Ascending aorta (tissue), 2 donors: ENCODE measurements at regions not wholly inside any gene's neighbourhood (a gene's known extent, or its start where the extent isn't known, plus 50 kb on each side); places are given as distances from the start of the nearest gene placed in this dataset.
"Not testable (repeated sequence)": the region's sequence is repeated elsewhere in the genome, so short reads cannot be mapped to it uniquely, and the experiment has no call there.

ENCODE experiments used
- DNase-seq, 2 donors: peaks; one replicate each; pipeline ENCODE4 v3.0.0-alpha.2; 2019; ENCODE audit warnings: low spot score in 2 of 2
- H3K27ac ChIP-seq, 2 donors: fragments of 200-600 bp; sonication (generic); one replicate each; pipeline ENCODE4 v1.5.1; 2016 to 2017; ENCODE audit warnings: mild to moderate bottlenecking in 1 of 2
- H3K27me3 ChIP-seq: fragments of 200-600 bp; sonication (generic); one replicate; pipeline ENCODE4 v1.5.1; 2017
- H3K36me3 ChIP-seq, 2 donors: fragments of 200-600 bp; sonication (generic); one replicate each; pipeline ENCODE4 v1.5.1; 2016
- H3K4me1 ChIP-seq, 2 donors: fragments of 200-600 bp; sonication (generic); one replicate each; pipeline ENCODE4 v1.5.1; 2016 to 2017; ENCODE audit warnings: mild to moderate bottlenecking in 1 of 2
- H3K4me3 ChIP-seq, 2 donors: fragments of 200-600 bp; sonication (generic); one replicate each; pipeline ENCODE4 v1.5.1; 2016 to 2017; ENCODE audit warnings: mild to moderate bottlenecking in 1 of 2
- H3K9me3 ChIP-seq, 2 donors: fragments of 200-600 bp; sonication (generic); one replicate each; pipeline ENCODE4 v1.5.1; 2016
- intact Hi-C: fragments of 100-400 bp; cut with DNase I; formaldehyde crosslinking; loops from one replicate; pipeline ENCODE4 v1.15.1; 2023
- TF ChIP-seq, protein P1 (sequence below), 3 experiments: fragments of 200-600 bp in 2 of 3; fragments of 450-650 bp in 1 of 3; sonication (generic) in 2 of 3; IDR thresholded peaks; one replicate each; pipeline ENCODE4 v1.5.1; 2016 to 2019; ENCODE audit warnings: antibody characterized with exemption in 3 of 3, mild to moderate bottlenecking in 1 of 3, moderate library complexity in 1 of 3

DNA sequence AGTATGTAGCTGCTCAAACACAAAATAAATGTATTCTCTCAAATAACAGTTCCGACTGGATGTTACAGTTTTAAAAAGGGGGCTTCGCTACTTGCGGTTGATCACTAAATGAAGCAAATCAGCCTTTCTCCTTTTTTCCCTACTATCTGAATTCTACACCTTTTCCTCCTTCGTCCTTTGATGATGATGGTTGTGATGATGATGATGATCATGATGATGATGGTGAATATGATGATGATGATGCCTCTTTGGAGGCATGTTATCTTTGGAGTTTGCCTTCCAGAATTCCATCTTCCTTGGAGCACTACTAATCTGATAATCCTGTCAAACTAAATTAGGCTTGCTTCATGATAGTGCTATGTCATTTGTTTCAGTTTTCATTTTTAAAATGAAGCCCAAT, 1073.3 kb downstream of the SOCS6 start:
- intact Hi-C loops = no loop called here

DNA sequence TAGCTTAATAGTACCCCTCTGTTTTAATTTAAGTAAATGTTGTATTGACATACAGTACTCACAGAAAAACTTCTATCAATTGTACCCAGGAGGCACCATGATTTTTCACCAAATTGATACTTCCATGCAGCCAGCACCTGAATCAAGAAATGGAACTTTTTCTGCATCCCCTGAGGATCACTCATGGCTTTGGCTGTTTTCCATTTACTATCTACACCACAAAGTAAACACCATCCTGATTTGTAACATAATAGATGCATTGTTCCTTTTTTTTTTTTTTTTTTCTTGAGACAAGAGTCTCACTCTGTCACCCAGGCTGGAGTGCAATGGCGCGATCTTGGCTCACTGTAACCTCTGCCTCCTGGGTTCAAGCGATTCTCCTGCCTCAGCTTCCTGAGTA, 1066.8 kb downstream of the SOCS6 start:
- H3K9me3 ChIP-seq, H3K36me3 ChIP-seq, H3K27ac ChIP-seq, intact Hi-C loops, H3K4me3 ChIP-seq, H3K27me3 ChIP-seq, DNase-seq, H3K4me1 ChIP-seq: not testable (repeated sequence)

More for the DNA sequence above, 1073.3 kb downstream of the SOCS6 start:
- Histone ChIP-seq H3K36me3 (no peaks in the 10 kb centered on the region), H3K27ac (no peak overlapping the region), H3K4me1 (no peaks in the 10 kb centered on the region), H3K4me3 (no peak overlapping the region), H3K9me3 (peaks cover 4 to 11% of the 10 kb centered on the region in 2 donors), H3K27me3 (no peaks in the 10 kb centered on the region)
- no peak for DNase-seq
- TF ChIP-seq, protein P1, sequence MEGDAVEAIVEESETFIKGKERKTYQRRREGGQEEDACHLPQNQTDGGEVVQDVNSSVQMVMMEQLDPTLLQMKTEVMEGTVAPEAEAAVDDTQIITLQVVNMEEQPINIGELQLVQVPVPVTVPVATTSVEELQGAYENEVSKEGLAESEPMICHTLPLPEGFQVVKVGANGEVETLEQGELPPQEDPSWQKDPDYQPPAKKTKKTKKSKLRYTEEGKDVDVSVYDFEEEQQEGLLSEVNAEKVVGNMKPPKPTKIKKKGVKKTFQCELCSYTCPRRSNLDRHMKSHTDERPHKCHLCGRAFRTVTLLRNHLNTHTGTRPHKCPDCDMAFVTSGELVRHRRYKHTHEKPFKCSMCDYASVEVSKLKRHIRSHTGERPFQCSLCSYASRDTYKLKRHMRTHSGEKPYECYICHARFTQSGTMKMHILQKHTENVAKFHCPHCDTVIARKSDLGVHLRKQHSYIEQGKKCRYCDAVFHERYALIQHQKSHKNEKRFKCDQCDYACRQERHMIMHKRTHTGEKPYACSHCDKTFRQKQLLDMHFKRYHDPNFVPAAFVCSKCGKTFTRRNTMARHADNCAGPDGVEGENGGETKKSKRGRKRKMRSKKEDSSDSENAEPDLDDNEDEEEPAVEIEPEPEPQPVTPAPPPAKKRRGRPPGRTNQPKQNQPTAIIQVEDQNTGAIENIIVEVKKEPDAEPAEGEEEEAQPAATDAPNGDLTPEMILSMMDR (IDR thresholded peaks at IDR 0.05) = no peak

DNA sequence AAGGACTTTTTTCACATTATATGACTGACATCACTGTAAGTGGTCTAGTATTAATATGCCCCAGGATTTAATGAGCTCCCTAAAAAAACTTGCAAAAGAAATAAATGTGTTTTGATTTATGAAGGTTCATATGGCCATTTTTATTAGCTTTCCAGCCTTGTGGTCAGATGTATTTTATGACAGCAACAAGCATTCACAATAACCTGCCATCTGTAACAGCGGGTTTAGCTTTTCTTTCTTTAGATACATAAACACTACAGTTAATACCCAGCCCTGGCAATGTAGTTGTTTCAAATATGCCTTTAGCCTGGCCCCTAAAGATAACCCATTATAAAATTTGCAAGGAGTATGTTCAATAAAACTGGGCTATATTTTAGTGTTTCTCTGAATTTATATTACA, 1063.8 kb downstream of the SOCS6 start:
- Histone ChIP-seq H3K4me1 (no peaks in the 10 kb centered on the region), H3K4me3 (no peak overlapping the region), H3K9me3 (no peaks in the 10 kb centered on the region), H3K27me3 (no peaks in the 10 kb centered on the region), H3K27ac (no peak overlapping the region), H3K36me3 (no peaks in the 10 kb centered on the region)
- intact Hi-C loops = no loop called here
- no peak for DNase-seq
- TF ChIP-seq, protein P1 (IDR thresholded peaks at IDR 0.05) = no peak

DNA sequence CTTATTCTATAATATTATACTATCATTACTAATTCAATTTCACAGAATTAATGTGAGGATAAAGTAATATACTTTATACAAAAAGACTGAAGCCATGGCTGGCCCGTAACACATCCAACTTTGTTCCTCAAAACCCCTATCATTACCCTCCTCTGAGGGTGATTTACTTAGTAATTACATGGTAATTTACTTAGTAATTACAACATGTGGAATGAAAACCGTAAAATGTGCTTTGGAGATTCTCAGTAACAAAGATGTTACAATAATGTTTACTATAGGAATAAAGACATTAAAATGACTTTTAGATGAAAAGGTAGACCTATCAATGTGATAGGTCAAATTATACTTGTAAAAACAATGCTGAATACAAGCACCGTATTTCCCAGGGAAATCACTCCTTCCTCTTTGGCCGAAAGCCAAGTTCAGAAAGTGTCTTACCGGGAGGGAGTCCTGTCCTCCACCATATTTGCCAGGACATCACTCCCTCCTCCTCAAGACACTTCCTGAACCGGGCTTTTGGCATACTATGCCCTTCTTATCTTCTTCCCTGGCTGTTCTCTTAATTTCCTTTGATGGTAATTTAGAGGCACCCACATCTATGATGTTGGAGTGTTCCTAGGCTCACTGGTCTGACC, 1047.8 kb downstream of the SOCS6 start:
- TF ChIP-seq, protein P1 (IDR thresholded peaks at IDR 0.05) = no peak
- no peak overlapping the region for H3K27ac ChIP-seq
- no peaks in the 10 kb centered on the region for H3K36me3 ChIP-seq
- DNase-seq = no peak
- intact Hi-C loops = no loop called here
- H3K4me3 ChIP-seq = no peak overlapping the region
- no peaks in the 10 kb centered on the region for H3K9me3 ChIP-seq
- H3K4me1 ChIP-seq = no peaks in the 10 kb centered on the region
- no peaks in the 10 kb centered on the region for H3K27me3 ChIP-seq

DNA sequence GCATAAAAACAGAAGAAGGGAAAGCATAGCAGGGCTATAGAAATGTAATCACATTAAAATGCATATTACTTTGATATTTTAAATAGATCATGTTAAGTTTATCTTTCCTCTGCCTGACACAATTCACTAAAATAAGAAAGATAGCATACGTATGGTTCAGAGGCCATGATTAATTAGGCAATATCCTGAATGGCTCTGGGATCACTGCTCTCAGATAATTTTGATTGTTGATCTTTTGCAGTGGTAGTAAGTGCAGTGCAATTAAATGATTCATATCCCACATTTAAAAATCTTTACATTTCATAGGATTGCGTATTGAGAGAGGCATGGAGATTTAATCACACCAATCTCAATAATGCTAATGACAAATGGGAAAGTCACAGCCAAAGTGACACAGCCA, 1040.7 kb downstream of the SOCS6 start:
- TF ChIP-seq, protein P1 (IDR thresholded peaks at IDR 0.05) = no peak
- Histone ChIP-seq H3K27me3 (no peaks in the 10 kb centered on the region), H3K27ac (no peak overlapping the region), H3K4me3 (no peak overlapping the region), H3K36me3 (no peaks in the 10 kb centered on the region), H3K9me3 (no peaks in the 10 kb centered on the region), H3K4me1 (no peaks in the 10 kb centered on the region)
- no peak for DNase-seq
- intact Hi-C loops = no loop called here

DNA sequence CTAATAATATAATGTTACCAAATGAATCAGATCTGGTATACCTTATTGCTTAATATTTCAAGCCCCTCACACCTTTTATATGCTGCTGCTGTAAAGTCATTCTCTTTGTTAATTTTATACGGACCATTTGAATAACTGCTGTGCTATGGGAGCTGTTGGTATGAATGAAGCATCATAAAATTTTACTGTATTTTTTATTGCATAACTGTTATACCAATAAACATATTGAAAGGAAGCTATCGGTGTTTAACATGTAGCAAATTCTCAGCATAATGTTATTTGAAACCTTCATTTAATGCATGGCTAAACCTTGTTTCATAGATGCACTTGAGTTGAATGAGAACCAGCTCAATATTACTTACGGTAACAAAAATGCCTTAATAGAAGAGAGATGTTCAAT, 1040.3 kb downstream of the SOCS6 start:
- intact Hi-C loops = no loop called here
- TF ChIP-seq, protein P1 (IDR thresholded peaks at IDR 0.05) = no peak
- Histone ChIP-seq H3K4me3 (no peak overlapping the region), H3K36me3 (no peaks in the 10 kb centered on the region), H3K27ac (no peak overlapping the region), H3K4me1 (no peaks in the 10 kb centered on the region), H3K9me3 (no peaks in the 10 kb centered on the region), H3K27me3 (no peaks in the 10 kb centered on the region)
- DNase-seq = no peak
